ENCODE measurements at regions not wholly inside any gene's neighbourhood (a gene's known extent, or its start where the extent isn't known, plus 50 kb on each side); places are given as distances from the start of the nearest gene placed in this dataset.

GRCh38 chr9:109941771-109942170, 161.8 kb downstream of the PALM2AKAP2 start:
- TF ChIP-seq, protein P1, sequence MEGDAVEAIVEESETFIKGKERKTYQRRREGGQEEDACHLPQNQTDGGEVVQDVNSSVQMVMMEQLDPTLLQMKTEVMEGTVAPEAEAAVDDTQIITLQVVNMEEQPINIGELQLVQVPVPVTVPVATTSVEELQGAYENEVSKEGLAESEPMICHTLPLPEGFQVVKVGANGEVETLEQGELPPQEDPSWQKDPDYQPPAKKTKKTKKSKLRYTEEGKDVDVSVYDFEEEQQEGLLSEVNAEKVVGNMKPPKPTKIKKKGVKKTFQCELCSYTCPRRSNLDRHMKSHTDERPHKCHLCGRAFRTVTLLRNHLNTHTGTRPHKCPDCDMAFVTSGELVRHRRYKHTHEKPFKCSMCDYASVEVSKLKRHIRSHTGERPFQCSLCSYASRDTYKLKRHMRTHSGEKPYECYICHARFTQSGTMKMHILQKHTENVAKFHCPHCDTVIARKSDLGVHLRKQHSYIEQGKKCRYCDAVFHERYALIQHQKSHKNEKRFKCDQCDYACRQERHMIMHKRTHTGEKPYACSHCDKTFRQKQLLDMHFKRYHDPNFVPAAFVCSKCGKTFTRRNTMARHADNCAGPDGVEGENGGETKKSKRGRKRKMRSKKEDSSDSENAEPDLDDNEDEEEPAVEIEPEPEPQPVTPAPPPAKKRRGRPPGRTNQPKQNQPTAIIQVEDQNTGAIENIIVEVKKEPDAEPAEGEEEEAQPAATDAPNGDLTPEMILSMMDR (IDR thresholded peaks at IDR 0.05; ENCODE audit: low read length): no peak
- no peak for TF ChIP-seq EZH2 (IDR thresholded peaks at IDR 0.05; ENCODE audit: borderline replicate concordance, low read length)
